Adrenal gland (tissue), 9 donors: ENCODE measurements at regions not wholly inside any gene's neighbourhood (a gene's known extent, or its start where the extent isn't known, plus 50 kb on each side); places are given as distances from the start of the nearest gene placed in this dataset.
"Not testable (repeated sequence)": the region's sequence is repeated elsewhere in the genome, so short reads cannot be mapped to it uniquely, and the experiment has no call there.

Experiments used
- DNase-seq, 7 donors: peaks; one replicate each; pipeline ENCODE4 v3.0.0-alpha.2; 2019 to 2020
- H3K27ac ChIP-seq, 5 donors: fragments of 200-600 bp; sonication (generic) in 4 of 5; 1 replicate in 3 of 5; 2 replicates in 2 of 5; pipeline versions ENCODE4 v1.5.1 to v1.8.0; 2016 to 2020; ENCODE audit warnings: mild to moderate bottlenecking in 1 of 5
- H3K27me3 ChIP-seq: fragments of 200-600 bp; 2 replicates; pipeline ENCODE4 v1.8.0; 2021
- H3K36me3 ChIP-seq, 2 donors: fragments of 200-600 bp; replicated peaks in 1 of 2; 1 replicate in 1 of 2; 2 replicates in 1 of 2; pipeline versions ENCODE4 v1.5.1 to v1.8.0; 2018 to 2022
- H3K4me1 ChIP-seq, 2 donors: fragments of 200-600 bp; replicated peaks in 1 of 2; 1 replicate in 1 of 2; 2 replicates in 1 of 2; pipeline versions ENCODE4 v1.5.1 to v1.8.0; 2018 to 2021
- H3K4me3 ChIP-seq, 4 donors: fragments of 200-600 bp; sonication (generic) in 3 of 4; one replicate each; pipeline ENCODE4 v1.5.1; 2016 to 2018
- H3K9me3 ChIP-seq, 3 donors: fragments of 200-600 bp; sonication (generic) in 1 of 3; replicated peaks in 1 of 3; 1 replicate in 2 of 3; 2 replicates in 1 of 3; pipeline versions ENCODE4 v1.5.1 to v1.8.0; 2016 to 2021
- POLR2A ChIP-seq, 2 donors: fragments of 450-650 bp; IDR thresholded peaks; one replicate each; pipeline ENCODE4 v1.6.1; 2017; ENCODE audit warnings: antibody characterized with exemption in 2 of 2, mild to moderate bottlenecking in 2 of 2, moderate library complexity in 1 of 2
- WGBS, 4 donors: extraction: QIAGEN DNeasy Blood & Tissue Kit in 2 of 4; methylation state at CpG; one replicate each; pipeline versions ENCODE4 v1.1.5 to v1.1.7; 2013 to 2017; 5-methylcytosine and 5-hydroxymethylcytosine counted together
- intact Hi-C, 2 donors: fragments of 100-400 bp; cut with DNase I; formaldehyde crosslinking; loops; one replicate each; pipeline versions ENCODE4 v1.14.1 to v1.15.0; 2022 to 2023
- TF ChIP-seq, protein P1 (sequence below), 6 experiments: fragments of 450-650 bp in 4 of 6; fragments of 200-600 bp in 2 of 6; sonication (generic) in 1 of 6; IDR thresholded peaks; 1 replicate in 5 of 6; 2 replicates in 1 of 6; pipeline versions ENCODE4 v1.5.1 to v1.8.0; 2016 to 2021; ENCODE audit warnings: antibody characterized with exemption in 6 of 6, mild to moderate bottlenecking in 2 of 6, moderate library complexity in 1 of 6
- donor health status: healthy with polysubstance abuse.
- donor health status: Bipolar disorder and iron deficiency.
- donor health status: DM: yes; HTN: yes; CAD: no.
- donor health status: DM: no; HTN: no; CAD: no.
- donor health status: DM: no; HTN: no; CAD: no.

DNA sequence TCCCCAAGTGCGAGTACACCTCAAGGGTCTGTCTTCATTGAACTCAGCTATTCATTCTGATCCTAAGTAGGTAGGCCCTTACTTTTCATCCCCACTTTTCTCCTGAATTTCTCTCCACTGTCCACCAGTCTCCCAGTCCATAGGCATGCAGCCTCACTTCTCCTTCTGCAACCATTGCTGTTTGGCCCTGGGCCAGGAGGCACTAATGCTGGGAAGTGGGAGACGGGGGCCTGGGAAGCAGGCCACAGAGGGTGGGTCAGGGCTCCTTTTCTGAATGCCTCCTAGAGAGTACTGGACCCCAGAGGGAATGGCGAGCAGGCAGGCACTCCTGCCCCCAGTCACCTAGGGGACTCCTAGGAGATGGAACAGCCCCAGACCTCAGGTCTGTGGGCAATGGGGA, 203.5 kb upstream of the RPL34 start:
- DNase-seq = no peak
- TF ChIP-seq, protein P1, sequence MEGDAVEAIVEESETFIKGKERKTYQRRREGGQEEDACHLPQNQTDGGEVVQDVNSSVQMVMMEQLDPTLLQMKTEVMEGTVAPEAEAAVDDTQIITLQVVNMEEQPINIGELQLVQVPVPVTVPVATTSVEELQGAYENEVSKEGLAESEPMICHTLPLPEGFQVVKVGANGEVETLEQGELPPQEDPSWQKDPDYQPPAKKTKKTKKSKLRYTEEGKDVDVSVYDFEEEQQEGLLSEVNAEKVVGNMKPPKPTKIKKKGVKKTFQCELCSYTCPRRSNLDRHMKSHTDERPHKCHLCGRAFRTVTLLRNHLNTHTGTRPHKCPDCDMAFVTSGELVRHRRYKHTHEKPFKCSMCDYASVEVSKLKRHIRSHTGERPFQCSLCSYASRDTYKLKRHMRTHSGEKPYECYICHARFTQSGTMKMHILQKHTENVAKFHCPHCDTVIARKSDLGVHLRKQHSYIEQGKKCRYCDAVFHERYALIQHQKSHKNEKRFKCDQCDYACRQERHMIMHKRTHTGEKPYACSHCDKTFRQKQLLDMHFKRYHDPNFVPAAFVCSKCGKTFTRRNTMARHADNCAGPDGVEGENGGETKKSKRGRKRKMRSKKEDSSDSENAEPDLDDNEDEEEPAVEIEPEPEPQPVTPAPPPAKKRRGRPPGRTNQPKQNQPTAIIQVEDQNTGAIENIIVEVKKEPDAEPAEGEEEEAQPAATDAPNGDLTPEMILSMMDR (IDR thresholded peaks at IDR 0.05) = no peak
- no peak for TF ChIP-seq POLR2A (IDR thresholded peaks at IDR 0.05)
- no peak overlapping the region for H3K4me3 ChIP-seq
- H3K27me3 ChIP-seq = no peaks in the 10 kb centered on the region
- WGBS, 4 donors = 87 to 92% (median 89%) methylated on average over 2 to 3 of the region's 3 CpGs
- no peaks in the 10 kb centered on the region for H3K9me3 ChIP-seq
- no peaks in the 10 kb centered on the region for H3K36me3 ChIP-seq
- intact Hi-C loops = no loop called here
- H3K4me1 ChIP-seq = no peaks in the 10 kb centered on the region
- H3K27ac ChIP-seq = no peak overlapping the region

DNA sequence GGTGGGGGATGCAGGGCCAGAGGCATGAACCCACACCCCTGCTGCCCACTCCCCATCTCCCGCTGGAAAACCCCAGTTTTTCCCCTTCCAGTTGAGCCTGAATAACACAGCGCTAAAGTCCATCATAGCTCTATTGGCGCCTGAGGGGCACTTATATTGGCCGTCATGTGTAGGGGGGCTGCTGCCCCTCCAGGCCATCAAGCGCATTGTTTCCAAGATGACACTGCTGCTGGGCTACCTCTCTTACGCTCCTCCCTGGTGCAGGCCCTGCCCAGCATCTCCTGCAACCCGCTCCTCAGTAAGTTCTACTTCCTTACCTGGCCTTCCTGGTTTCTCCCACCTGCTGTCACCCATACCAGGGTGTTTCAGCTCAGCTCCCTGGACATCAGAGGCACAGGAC, 205.0 kb upstream of the RPL34 start:
- no peak overlapping the region for H3K4me3 ChIP-seq

DNA sequence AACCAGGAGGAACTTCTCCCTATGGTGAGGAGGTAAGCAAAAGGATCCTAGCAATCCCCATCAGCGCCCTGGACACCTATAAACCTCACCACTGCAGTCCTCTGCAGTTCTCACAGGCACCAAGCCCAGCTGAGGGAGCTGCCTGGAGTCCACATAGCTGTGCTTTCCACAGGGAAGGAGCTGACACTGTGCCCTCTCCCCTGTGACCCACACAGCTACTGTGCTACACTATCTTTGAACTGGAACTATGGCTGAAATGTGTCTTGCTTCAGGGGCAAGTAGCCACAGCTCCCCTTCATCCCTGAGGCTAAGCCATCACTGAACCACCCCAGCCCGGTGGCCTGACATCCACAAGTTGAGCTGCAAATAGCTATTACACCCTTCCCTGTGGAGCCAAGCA, 208.5 kb upstream of the RPL34 start:
- no peak for TF ChIP-seq POLR2A (IDR thresholded peaks at IDR 0.05)
- TF ChIP-seq, protein P1 (IDR thresholded peaks at IDR 0.05) = no peak
- H3K4me1 ChIP-seq = no peaks in the 10 kb centered on the region
- intact Hi-C loops = no loop called here
- no peak overlapping the region for H3K4me3 ChIP-seq
- H3K36me3 ChIP-seq = no peaks in the 10 kb centered on the region
- no peaks in the 10 kb centered on the region for H3K9me3 ChIP-seq
- no peak for DNase-seq
- H3K27me3 ChIP-seq = no peaks in the 10 kb centered on the region
- WGBS, 4 donors = 86 to 100% (median 91%) methylated on average over 1 to 2 of the region's 2 CpGs
- H3K27ac ChIP-seq = no peak overlapping the region

More for the DNA sequence above, 205.0 kb upstream of the RPL34 start:
- WGBS, 4 donors = 92 to 99% (median 96%) methylated on average over 7 of the region's 7 CpGs
- TF ChIP-seq POLR2A (IDR thresholded peaks at IDR 0.05) = no peak
- no peak for DNase-seq
- H3K36me3 ChIP-seq = no peaks in the 10 kb centered on the region
- no peaks in the 10 kb centered on the region for H3K27me3 ChIP-seq
- H3K4me1 ChIP-seq = no peaks in the 10 kb centered on the region
- H3K27ac ChIP-seq = no peak overlapping the region
- intact Hi-C loops = no loop called here
- H3K9me3 ChIP-seq = no peaks in the 10 kb centered on the region

DNA sequence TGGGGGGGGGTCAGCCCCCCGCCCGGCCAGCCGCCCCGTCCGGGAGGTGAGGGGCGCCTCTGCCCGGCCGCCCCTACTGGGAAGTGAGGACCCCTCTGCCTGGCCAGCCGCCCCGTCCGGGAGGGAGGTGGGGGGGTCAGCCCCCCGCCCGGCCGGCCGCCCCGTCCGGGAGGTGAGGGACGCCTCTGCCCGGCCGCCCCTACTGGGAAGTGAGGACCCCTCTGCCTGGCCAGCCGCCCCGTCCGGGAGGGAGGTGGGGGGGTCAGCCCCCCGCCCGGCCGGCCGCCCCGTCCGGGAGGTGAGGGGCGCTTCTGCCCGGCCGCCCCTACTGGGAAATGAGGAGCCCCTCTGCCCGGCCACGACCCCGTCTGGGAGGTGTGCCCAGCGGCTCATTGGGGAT, 210.7 kb upstream of the RPL34 start:
- H3K9me3 ChIP-seq, H3K4me1 ChIP-seq, H3K4me3 ChIP-seq, H3K27me3 ChIP-seq, DNase-seq, intact Hi-C loops, H3K27ac ChIP-seq, H3K36me3 ChIP-seq: not testable (repeated sequence)
- 95 to 99% methylated on average over 12 to 22 of the region's 36 CpGs; no CpG with 5 or more reads in 2 of the 4 donors for WGBS, 4 donors

GRCh38 chr4:108405586-108405985, 214.8 kb upstream of the RPL34 start:
- H3K27me3 ChIP-seq = no peaks in the 10 kb centered on the region
- H3K27ac ChIP-seq = no peak overlapping the region
- no peak overlapping the region for H3K4me3 ChIP-seq
- WGBS, 4 donors = 93 to 95% (median 94%) methylated on average over 2 of the region's 2 CpGs; no CpG with 5 or more reads in 1 of the 4 donors
- no peak for TF ChIP-seq POLR2A (IDR thresholded peaks at IDR 0.05)
- TF ChIP-seq, protein P1 (IDR thresholded peaks at IDR 0.05) = no peak
- H3K4me1 ChIP-seq = no peaks in the 10 kb centered on the region
- H3K36me3 ChIP-seq = no peaks in the 10 kb centered on the region
- intact Hi-C loops = no loop called here
- H3K9me3 ChIP-seq = no peaks in the 10 kb centered on the region
- no peak for DNase-seq
